HEK293T (cell line): ENCODE measurements at regions not wholly inside any gene's neighbourhood (a gene's known extent, or its start where the extent isn't known, plus 50 kb on each side); places are given as distances from the start of the nearest gene placed in this dataset.

Experiments
- ARNT ChIP-seq: fragments of 450-650 bp; IDR thresholded peaks from 2 replicates; pipeline ENCODE4 v1.6.1; 2017; ENCODE audit warnings: mild to moderate bottlenecking
- BHLHE40 ChIP-seq: fragments of 450-650 bp; IDR thresholded peaks from 2 replicates; pipeline ENCODE4 v1.6.1; 2016; ENCODE audit warnings: mild to moderate bottlenecking, moderate library complexity, borderline replicate concordance
- CTBP1 ChIP-seq: fragments of 450-650 bp; IDR thresholded peaks from 2 replicates; pipeline ENCODE4 v1.6.1; 2016; ENCODE audit warnings: borderline replicate concordance
- FOXA1 ChIP-seq: fragments of 450-650 bp; IDR thresholded peaks from 2 replicates; pipeline ENCODE4 v1.6.1; 2016; ENCODE audit warnings: mild to moderate bottlenecking
- FOXK2 ChIP-seq: fragments of 450-650 bp; IDR thresholded peaks from 2 replicates; pipeline ENCODE4 v1.6.1; 2016; ENCODE audit warnings: mild to moderate bottlenecking
- HDGF ChIP-seq: fragments of 450-650 bp; IDR thresholded peaks from 2 replicates; pipeline ENCODE4 v1.6.1; 2017; ENCODE audit warnings: antibody characterized with exemption, borderline replicate concordance
- LEF1 ChIP-seq: fragments of 450-650 bp; IDR thresholded peaks from 2 replicates; pipeline ENCODE4 v1.6.1; 2017; ENCODE audit warnings: mild to moderate bottlenecking, borderline replicate concordance
- NFRKB ChIP-seq: fragments of 450-650 bp; IDR thresholded peaks from 2 replicates; pipeline ENCODE4 v1.6.1; 2016; ENCODE audit warnings: mild to moderate bottlenecking, moderate library complexity
- SP1 ChIP-seq: fragments of 450-650 bp; IDR thresholded peaks from 2 replicates; pipeline ENCODE4 v1.6.1; 2017
- SUZ12 ChIP-seq: fragments of 450-650 bp; IDR thresholded peaks from 2 replicates; pipeline ENCODE4 v1.6.1; 2016; ENCODE audit warnings: mild to moderate bottlenecking
- ZNF384 ChIP-seq: fragments of 450-650 bp; IDR thresholded peaks from 2 replicates; pipeline ENCODE4 v1.6.1; 2016
- TF ChIP-seq, protein P1 (sequence below): fragments of 450-650 bp; IDR thresholded peaks from 2 replicates; pipeline ENCODE4 v1.6.1; 2016

DNA sequence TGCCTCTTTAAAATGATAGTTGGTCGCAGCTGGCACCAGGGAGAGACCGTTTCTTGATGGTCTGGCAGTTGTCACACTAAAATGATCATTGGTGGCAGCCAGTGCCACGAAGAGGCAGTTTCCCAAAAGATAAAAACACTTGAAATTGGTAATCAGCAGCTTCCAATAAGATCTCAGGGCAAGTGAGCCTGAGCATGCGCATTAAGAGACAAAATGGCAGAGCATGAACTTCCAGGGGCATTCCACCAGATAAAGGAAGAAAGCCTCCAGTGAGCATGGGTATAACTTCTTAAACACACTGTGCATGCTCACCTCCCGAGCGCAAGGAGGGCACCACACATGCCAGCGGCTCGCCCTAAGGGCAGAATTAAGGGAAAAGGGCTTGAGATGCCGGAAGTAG, 1594.2 kb upstream of the CDH9 start:
- TF ChIP-seq HDGF (no peak), SP1 (no peak), FOXK2 (no peak), SUZ12 (no peak), FOXA1 (no peak), BHLHE40 (no peak), ZNF384 (no peak), CTBP1 (no peak), NFRKB (no peak), LEF1 (no peak), ARNT (no peak)
- TF ChIP-seq, protein P1, sequence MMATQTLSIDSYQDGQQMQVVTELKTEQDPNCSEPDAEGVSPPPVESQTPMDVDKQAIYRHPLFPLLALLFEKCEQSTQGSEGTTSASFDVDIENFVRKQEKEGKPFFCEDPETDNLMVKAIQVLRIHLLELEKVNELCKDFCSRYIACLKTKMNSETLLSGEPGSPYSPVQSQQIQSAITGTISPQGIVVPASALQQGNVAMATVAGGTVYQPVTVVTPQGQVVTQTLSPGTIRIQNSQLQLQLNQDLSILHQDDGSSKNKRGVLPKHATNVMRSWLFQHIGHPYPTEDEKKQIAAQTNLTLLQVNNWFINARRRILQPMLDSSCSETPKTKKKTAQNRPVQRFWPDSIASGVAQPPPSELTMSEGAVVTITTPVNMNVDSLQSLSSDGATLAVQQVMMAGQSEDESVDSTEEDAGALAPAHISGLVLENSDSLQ: no peak
